ENCODE measurements at regions not wholly inside any gene's neighbourhood (a gene's known extent, or its start where the extent isn't known, plus 50 kb on each side); places are given as distances from the start of the nearest gene placed in this dataset.

DNA sequence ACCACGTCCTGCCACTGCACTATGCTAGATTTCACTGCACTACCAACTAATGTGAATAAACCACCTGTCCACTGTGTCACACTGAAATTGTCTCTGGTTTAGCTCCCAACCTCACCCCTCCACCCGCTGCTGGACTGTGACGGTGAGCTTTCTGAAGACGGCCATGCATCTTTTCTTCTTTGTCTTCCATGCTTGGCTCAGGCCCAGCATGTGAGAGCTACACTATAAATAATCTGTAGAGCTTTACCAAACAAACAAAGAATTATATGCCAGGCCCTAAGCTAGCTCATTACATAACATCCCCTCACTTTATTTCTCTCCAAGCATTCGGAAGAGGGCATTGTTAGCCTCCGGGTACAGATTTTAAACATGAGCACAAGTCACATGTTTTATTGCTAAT lies 633.2 kb downstream of the TNS3 start:
- 91% methylated on average over 6 of the region's 6 CpGs; no CpG with 5 or more reads in 1 of the 2 experiments for WGBS, 2 experiments (ENCODE audit: extremely low coverage in 1 of 2, insufficient coverage in 1 of 2, insufficient read length in 1 of 2, insufficient replicate concordance in 2 of 2, low coverage in 1 of 2, low lambda C conversion rate in 2 of 2, missing lambda C conversion rate in 1 of 2)
- POLR2A ChIA-PET (ENCODE audit: partially characterized antibody), result no interaction called here
- no peak for TF ChIP-seq TCF12 (IDR thresholded peaks at IDR 0.05; ENCODE audit: low read depth, low read length)
- TF ChIP-seq CEBPB (IDR thresholded peaks at IDR 0.05; ENCODE audit: low read depth, low read length), result no peak
- TF ChIP-seq MAFK (IDR thresholded peaks at IDR 0.05; ENCODE audit: low read depth, low read length), result no peak
- TF ChIP-seq SIN3A (conservative IDR thresholded peaks at IDR 0.05 in 1 of 2, IDR thresholded peaks at IDR 0.05 in 1 of 2; ENCODE audit: low read depth in 1 of 2, low read length in 2 of 2), result no peak
- TF ChIP-seq, protein P1, sequence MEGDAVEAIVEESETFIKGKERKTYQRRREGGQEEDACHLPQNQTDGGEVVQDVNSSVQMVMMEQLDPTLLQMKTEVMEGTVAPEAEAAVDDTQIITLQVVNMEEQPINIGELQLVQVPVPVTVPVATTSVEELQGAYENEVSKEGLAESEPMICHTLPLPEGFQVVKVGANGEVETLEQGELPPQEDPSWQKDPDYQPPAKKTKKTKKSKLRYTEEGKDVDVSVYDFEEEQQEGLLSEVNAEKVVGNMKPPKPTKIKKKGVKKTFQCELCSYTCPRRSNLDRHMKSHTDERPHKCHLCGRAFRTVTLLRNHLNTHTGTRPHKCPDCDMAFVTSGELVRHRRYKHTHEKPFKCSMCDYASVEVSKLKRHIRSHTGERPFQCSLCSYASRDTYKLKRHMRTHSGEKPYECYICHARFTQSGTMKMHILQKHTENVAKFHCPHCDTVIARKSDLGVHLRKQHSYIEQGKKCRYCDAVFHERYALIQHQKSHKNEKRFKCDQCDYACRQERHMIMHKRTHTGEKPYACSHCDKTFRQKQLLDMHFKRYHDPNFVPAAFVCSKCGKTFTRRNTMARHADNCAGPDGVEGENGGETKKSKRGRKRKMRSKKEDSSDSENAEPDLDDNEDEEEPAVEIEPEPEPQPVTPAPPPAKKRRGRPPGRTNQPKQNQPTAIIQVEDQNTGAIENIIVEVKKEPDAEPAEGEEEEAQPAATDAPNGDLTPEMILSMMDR (IDR thresholded peaks at IDR 0.05; ENCODE audit: control extremely low read depth in 1 of 3, insufficient read depth in 1 of 3, low read depth in 1 of 3, low read length in 3 of 3), result no peak
- no peak for TF ChIP-seq ZNF274 (IDR thresholded peaks at IDR 0.05; ENCODE audit: borderline replicate concordance, extremely low read depth, low read length)
- no peak for TF ChIP-seq KDM5A (IDR thresholded peaks at IDR 0.05; ENCODE audit: low read length)
- TF ChIP-seq GABPA (IDR thresholded peaks at IDR 0.05; ENCODE audit: borderline replicate concordance, insufficient read depth, low read length), result no peak
- TF ChIP-seq HDAC2 (IDR thresholded peaks at IDR 0.05; ENCODE audit: borderline replicate concordance in 1 of 2, low read depth in 2 of 2, low read length in 2 of 2), result no peak
- TF ChIP-seq YY1 (IDR thresholded peaks at IDR 0.05; ENCODE audit: low read depth, low read length), result no peak
- no peak for TF ChIP-seq RFX5 (IDR thresholded peaks at IDR 0.05; ENCODE audit: borderline replicate concordance, low read depth, low read length)

More for the DNA sequence above, 633.2 kb downstream of the TNS3 start:
- H3K23ac ChIP-seq (ENCODE audit: insufficient read length), result no peak overlapping the region
- H2AFZ ChIP-seq (ENCODE audit: low read length), result no peak overlapping the region
- no peaks in the 10 kb centered on the region for H4K20me1 ChIP-seq (replicated peaks in 1 of 2; ENCODE audit: control insufficient read depth in 1 of 2, insufficient read depth in 2 of 2, low read length in 2 of 2)
- no peak overlapping the region for H2BK5ac ChIP-seq (ENCODE audit: low read depth, low read length)
- no peaks in the 10 kb centered on the region for H3K36me3 ChIP-seq (ENCODE audit: control insufficient read depth in 2 of 4, insufficient read depth in 4 of 4, low read length in 3 of 4)
- no peak overlapping the region for H4K91ac ChIP-seq (replicated peaks; ENCODE audit: insufficient read length, low read length)
- no peaks in the 10 kb centered on the region for H3K27me3 ChIP-seq (replicated peaks in 1 of 4; ENCODE audit: control insufficient read depth in 3 of 4, extremely low read depth in 1 of 4, insufficient read depth in 3 of 4, low read length in 3 of 4)
- H3K14ac ChIP-seq (ENCODE audit: insufficient read length), result no peak overlapping the region
- H3K9ac ChIP-seq (replicated peaks in 1 of 4; ENCODE audit: extremely low read depth in 1 of 4, low read depth in 3 of 4, low read length in 3 of 4), result no peak overlapping the region
- H3K18ac ChIP-seq (ENCODE audit: extremely low read depth, low read length), result no peak overlapping the region; the same call in 1 of the 2 replicates
- CTCF ChIA-PET (ENCODE audit: partially characterized antibody), result interaction anchor here (0.7 to 0.9 kb wide), 2 partner anchors 15 to 167 kb away, joined by 3 read pairs; no protein-coding TSS in a partner anchor
- H2AK5ac ChIP-seq (ENCODE audit: low read depth, low read length), result no peak overlapping the region
- no peak overlapping the region for H3K56ac ChIP-seq (replicated peaks; ENCODE audit: insufficient read length, low read depth, low read length)
- H4K5ac ChIP-seq (ENCODE audit: insufficient read length, low read depth, low read length), result no peak overlapping the region
- H3K4ac ChIP-seq (replicated peaks; ENCODE audit: insufficient read length, low read depth, low read length), result no peak overlapping the region
- H2BK12ac ChIP-seq (ENCODE audit: low read depth, low read length), result no peak overlapping the region
- DNase-seq (ENCODE audit: low read depth in 1 of 2, low spot score in 2 of 2) (no peak), FAIRE-seq (no peak)
- no peak overlapping the region for H3K27ac ChIP-seq (ENCODE audit: low read depth, low read length)
- no peak overlapping the region for H3K4me2 ChIP-seq (ENCODE audit: insufficient read depth in 1 of 2, low read depth in 2 of 2, low read length in 2 of 2)
- H3K4me3 ChIP-seq (ENCODE audit: extremely low read depth in 1 of 4, insufficient read depth in 2 of 4, low read depth in 3 of 4, low read length in 4 of 4), result no peak overlapping the region
- H3K9me3 ChIP-seq (ENCODE audit: insufficient read depth in 2 of 2, low read depth in 1 of 2, low read length in 1 of 2), result no peaks in the 10 kb centered on the region
- no peak overlapping the region for H2BK20ac ChIP-seq (ENCODE audit: low read length)
- H3K79me1 ChIP-seq (ENCODE audit: low read depth, low read length), result no peaks in the 10 kb centered on the region
- no peak overlapping the region for H2BK15ac ChIP-seq (ENCODE audit: low read length)
- no peaks in the 10 kb centered on the region; the same call in 1 of the 2 replicates for H3K23me2 ChIP-seq (ENCODE audit: low read depth, low read length)
- no peaks in the 10 kb centered on the region for H3K4me1 ChIP-seq (replicated peaks in 1 of 4; ENCODE audit: control insufficient read depth in 3 of 4, insufficient read depth in 4 of 4, low read length in 3 of 4)
- H2BK120ac ChIP-seq (replicated peaks; ENCODE audit: low read depth, low read length), result no peak overlapping the region
- no peaks in the 10 kb centered on the region for H3K79me2 ChIP-seq (ENCODE audit: control insufficient read depth in 1 of 2, insufficient read depth in 2 of 2, low read length in 2 of 2)
- H4K8ac ChIP-seq (ENCODE audit: extremely low read depth, insufficient read depth, low read length), result no peak overlapping the region

Measured in H1 (cell line).